Gastroesophageal sphincter (tissue), 4 donors: ENCODE measurements at regions not wholly inside any gene's neighbourhood (a gene's known extent, or its start where the extent isn't known, plus 50 kb on each side); places are given as distances from the start of the nearest gene placed in this dataset.

Experiments used
- ATAC-seq: fragments of 150-250 bp; one replicate; pipeline ENCODE4 v1.9.1; 2016; ENCODE audit warnings: mild to moderate bottlenecking, moderate library complexity
- H3K27ac ChIP-seq, 4 donors: fragments of 200-600 bp; sonication (generic) in 3 of 4; 1 replicate in 3 of 4; 2 replicates in 1 of 4; pipeline ENCODE4 v1.5.1; 2016 to 2019
- H3K27me3 ChIP-seq: fragments of 200-600 bp; sonication (generic); one replicate; pipeline ENCODE4 v1.5.1; 2019
- H3K36me3 ChIP-seq, 2 donors: fragments of 200-600 bp; sonication (generic); one replicate each; pipeline ENCODE4 v1.5.1; 2019; ENCODE audit warnings: control low read depth in 1 of 2
- H3K4me1 ChIP-seq, 3 donors: fragments of 200-600 bp; sonication (generic); 1 replicate in 2 of 3; 2 replicates in 1 of 3; pipeline ENCODE4 v1.5.1; 2016 to 2019; ENCODE audit warnings: control low read depth in 2 of 3
- H3K4me3 ChIP-seq, 2 donors: fragments of 200-600 bp; sonication (generic); one replicate each; pipeline ENCODE4 v1.5.1; 2019; ENCODE audit warnings: mild to moderate bottlenecking in 1 of 2, moderate library complexity in 1 of 2
- H3K9me3 ChIP-seq, 3 donors: fragments of 200-600 bp; sonication (generic); one replicate each; pipeline ENCODE4 v1.5.1; 2017 to 2019; ENCODE audit warnings: control low read depth in 2 of 3
- EP300 ChIP-seq: sonication (generic); formaldehyde crosslinking; IDR thresholded peaks from one replicate; pipeline ENCODE4 v1.6.1; 2017; ENCODE audit warnings: antibody characterized with exemption, mild to moderate bottlenecking
- POLR2A ChIP-seq, 2 donors: fragments of 450-650 bp; IDR thresholded peaks; one replicate each; pipeline ENCODE4 v1.6.1; 2017; ENCODE audit warnings: antibody characterized with exemption in 2 of 2, mild to moderate bottlenecking in 2 of 2, moderate library complexity in 1 of 2
- POLR2AphosphoS5 ChIP-seq: sonication (generic); formaldehyde crosslinking; IDR thresholded peaks from one replicate; pipeline ENCODE4 v1.6.1; 2017; ENCODE audit warnings: antibody characterized with exemption
- WGBS, 2 donors: methylation state at CpG; one replicate each; pipeline ENCODE4 v1.1.5; 2018; ENCODE audit warnings: low coverage in 1 of 2; 5-methylcytosine and 5-hydroxymethylcytosine counted together
- TF ChIP-seq, protein P1 (sequence below), 4 experiments: fragments of 200-600 bp in 2 of 4; fragments of 450-650 bp in 2 of 4; sonication (generic) in 1 of 4; IDR thresholded peaks; one replicate each; pipeline ENCODE4 v1.5.1; 2017 to 2019; ENCODE audit warnings: antibody characterized with exemption in 4 of 4, mild to moderate bottlenecking in 2 of 4, moderate library complexity in 2 of 4

GRCh38 chr6:92848901-92849300 is 570.5 kb downstream of the EPHA7 start:
- Histone ChIP-seq H3K36me3 (no peaks in the 10 kb centered on the region), H3K27me3 (no peaks in the 10 kb centered on the region), H3K4me3 (no peak overlapping the region), H3K27ac (no peak overlapping the region), H3K4me1 (no peaks in the 10 kb centered on the region), H3K9me3 (no peaks in the 10 kb centered on the region)
- no peak for ATAC-seq
- no peak for TF ChIP-seq POLR2AphosphoS5
- TF ChIP-seq EP300, result no peak
- no peak for TF ChIP-seq POLR2A (IDR thresholded peaks at IDR 0.05)
- TF ChIP-seq, protein P1, sequence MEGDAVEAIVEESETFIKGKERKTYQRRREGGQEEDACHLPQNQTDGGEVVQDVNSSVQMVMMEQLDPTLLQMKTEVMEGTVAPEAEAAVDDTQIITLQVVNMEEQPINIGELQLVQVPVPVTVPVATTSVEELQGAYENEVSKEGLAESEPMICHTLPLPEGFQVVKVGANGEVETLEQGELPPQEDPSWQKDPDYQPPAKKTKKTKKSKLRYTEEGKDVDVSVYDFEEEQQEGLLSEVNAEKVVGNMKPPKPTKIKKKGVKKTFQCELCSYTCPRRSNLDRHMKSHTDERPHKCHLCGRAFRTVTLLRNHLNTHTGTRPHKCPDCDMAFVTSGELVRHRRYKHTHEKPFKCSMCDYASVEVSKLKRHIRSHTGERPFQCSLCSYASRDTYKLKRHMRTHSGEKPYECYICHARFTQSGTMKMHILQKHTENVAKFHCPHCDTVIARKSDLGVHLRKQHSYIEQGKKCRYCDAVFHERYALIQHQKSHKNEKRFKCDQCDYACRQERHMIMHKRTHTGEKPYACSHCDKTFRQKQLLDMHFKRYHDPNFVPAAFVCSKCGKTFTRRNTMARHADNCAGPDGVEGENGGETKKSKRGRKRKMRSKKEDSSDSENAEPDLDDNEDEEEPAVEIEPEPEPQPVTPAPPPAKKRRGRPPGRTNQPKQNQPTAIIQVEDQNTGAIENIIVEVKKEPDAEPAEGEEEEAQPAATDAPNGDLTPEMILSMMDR (IDR thresholded peaks at IDR 0.05), result no peak

GRCh38 chr6:92848459-92848858 is 570.9 kb downstream of the EPHA7 start:
- Histone ChIP-seq H3K4me3 (no peak overlapping the region), H3K36me3 (no peaks in the 10 kb centered on the region), H3K27ac (no peak overlapping the region), H3K27me3 (no peaks in the 10 kb centered on the region), H3K4me1 (no peaks in the 10 kb centered on the region), H3K9me3 (no peaks in the 10 kb centered on the region)
- no peak for ATAC-seq
- 87 to 92% methylated on average over 3 to 4 of the region's 4 CpGs for WGBS, 2 donors
- TF ChIP-seq EP300, result no peak
- no peak for TF ChIP-seq POLR2AphosphoS5
- TF ChIP-seq, protein P1 (IDR thresholded peaks at IDR 0.05), result no peak
- no peak for TF ChIP-seq POLR2A (IDR thresholded peaks at IDR 0.05)

DNA sequence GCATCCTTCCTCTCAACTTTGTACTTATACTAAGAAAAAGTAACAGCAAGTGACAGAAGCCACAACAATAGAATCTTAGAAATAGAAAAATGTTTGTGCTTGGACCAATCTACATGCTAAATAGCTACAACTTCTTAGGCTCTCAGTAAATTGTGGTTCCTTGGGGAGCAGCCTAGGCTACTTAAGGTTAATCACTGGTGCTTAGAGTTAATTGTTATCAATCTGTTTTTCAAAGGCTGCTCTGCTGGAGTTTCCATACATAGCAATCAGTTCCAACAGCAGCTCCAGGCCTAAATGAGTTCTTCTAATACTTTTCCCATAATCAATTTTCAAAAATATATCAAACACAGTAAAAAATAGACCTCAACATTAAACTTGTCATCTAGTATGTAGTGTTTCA is 571.4 kb downstream of the EPHA7 start:
- Histone ChIP-seq H3K4me3 (no peak overlapping the region), H3K27ac (no peak overlapping the region), H3K9me3 (no peaks in the 10 kb centered on the region), H3K27me3 (no peaks in the 10 kb centered on the region), H3K4me1 (no peaks in the 10 kb centered on the region), H3K36me3 (no peaks in the 10 kb centered on the region)
- TF ChIP-seq EP300, result no peak
- TF ChIP-seq POLR2AphosphoS5, result no peak
- TF ChIP-seq, protein P1 (IDR thresholded peaks at IDR 0.05), result no peak
- TF ChIP-seq POLR2A (IDR thresholded peaks at IDR 0.05), result no peak
- no peak for ATAC-seq

- Histone ChIP-seq H3K4me3 (no peak overlapping the region), H3K9me3 (no peaks in the 10 kb centered on the region), H3K4me1 (no peaks in the 10 kb centered on the region), H3K27me3 (no peaks in the 10 kb centered on the region), H3K27ac (no peak overlapping the region), H3K36me3 (no peaks in the 10 kb centered on the region)
- ATAC-seq, result no peak
- 75 to 82% methylated on average over 4 of the region's 4 CpGs for WGBS, 2 donors
- TF ChIP-seq POLR2A (IDR thresholded peaks at IDR 0.05) (no peak), EP300 (no peak), POLR2AphosphoS5 (no peak)
- TF ChIP-seq, protein P1 (IDR thresholded peaks at IDR 0.05), result no peak
These were observed 579.0 kb downstream of the EPHA7 start for GRCh38 chr6:92840246-92840930.

DNA sequence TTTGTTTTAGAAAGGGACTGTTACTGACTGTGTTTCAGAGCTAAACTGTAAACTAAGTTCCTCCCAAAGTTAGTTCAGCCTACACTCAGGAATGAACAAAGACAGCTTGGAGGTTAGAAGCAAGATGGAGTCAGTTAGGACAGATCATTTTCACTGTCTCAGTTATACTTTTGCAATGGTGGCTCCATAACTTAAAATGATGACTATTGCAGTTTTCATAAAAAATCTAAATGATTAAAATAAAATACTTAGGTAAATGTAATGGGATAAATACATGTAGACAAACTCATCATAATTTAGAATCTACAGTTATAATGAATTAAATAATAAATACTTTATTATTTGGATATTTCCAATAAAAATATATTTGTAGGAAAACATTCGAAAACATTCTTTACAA is 590.6 kb downstream of the EPHA7 start:
- Histone ChIP-seq H3K36me3 (no peaks in the 10 kb centered on the region), H3K9me3 (no peaks in the 10 kb centered on the region), H3K4me3 (no peak overlapping the region), H3K4me1 (no peaks in the 10 kb centered on the region), H3K27me3 (no peaks in the 10 kb centered on the region), H3K27ac (no peak overlapping the region)
- ATAC-seq, result no peak
- 96 to 100% methylated on average over 1 of the region's 1 CpG for WGBS, 2 donors
- TF ChIP-seq POLR2AphosphoS5 (no peak), POLR2A (IDR thresholded peaks at IDR 0.05) (no peak), EP300 (no peak)
- TF ChIP-seq, protein P1 (IDR thresholded peaks at IDR 0.05), result no peak
